Mesendoderm (in vitro differentiated cells): ENCODE measurements at regions not wholly inside any gene's neighbourhood (a gene's known extent, or its start where the extent isn't known, plus 50 kb on each side); places are given as distances from the start of the nearest gene placed in this dataset.

Experiments used
- DNase-seq: peaks from one replicate; pipeline ENCODE4 v3.0.0; 2013
- H2AK5ac ChIP-seq: 2 replicates; pipeline ENCODE4 v1.6.1; 2013; ENCODE audit warnings: low read length, inconsistent platforms
- H2BK120ac ChIP-seq: 2 replicates; pipeline ENCODE4 v1.6.1; 2013; ENCODE audit warnings: low read depth, mild to moderate bottlenecking, low read length, moderate library complexity, mixed read lengths
- H2BK15ac ChIP-seq: replicated peaks from 2 replicates; pipeline ENCODE4 v1.6.1; 2013; ENCODE audit warnings: low read depth, mild to moderate bottlenecking, moderate library complexity
- H2BK5ac ChIP-seq: 2 replicates; pipeline ENCODE4 v1.6.1; 2013; ENCODE audit warnings: low read length, inconsistent platforms
- H3K18ac ChIP-seq: 2 replicates; pipeline ENCODE4 v1.6.1; 2013; ENCODE audit warnings: mild to moderate bottlenecking, low read length, mixed read lengths
- H3K23ac ChIP-seq: one replicate; pipeline ENCODE4 v1.6.1; 2013; ENCODE audit warnings: low read length
- H3K27ac ChIP-seq: 2 replicates; pipeline ENCODE4 v1.5.1; 2013; ENCODE audit warnings: low read depth, mild to moderate bottlenecking, inconsistent platforms, low read length, moderate library complexity
- H3K27me3 ChIP-seq: 2 replicates; pipeline ENCODE4 v1.6.1; 2013; ENCODE audit warnings: low read length, control low read depth, mild to moderate bottlenecking, inconsistent platforms; ENCODE audit not compliant: insufficient read depth, poor library complexity
- H3K36me3 ChIP-seq: 2 replicates; pipeline ENCODE4 v1.6.1; 2013; ENCODE audit warnings: low read length, inconsistent platforms; ENCODE audit not compliant: control insufficient read depth, insufficient read depth
- H3K4ac ChIP-seq: one replicate; pipeline ENCODE4 v1.6.1; 2013; ENCODE audit warnings: low read depth, mild to moderate bottlenecking, low read length, moderate library complexity
- H3K4me1 ChIP-seq: 2 replicates; pipeline ENCODE4 v1.6.1; 2013; ENCODE audit warnings: low read depth, low read length, inconsistent platforms; ENCODE audit not compliant: control insufficient read depth
- H3K4me2 ChIP-seq: 2 replicates; pipeline ENCODE4 v1.6.1; 2013; ENCODE audit warnings: low read length
- H3K4me3 ChIP-seq: 2 replicates; pipeline ENCODE4 v1.5.1; 2013; ENCODE audit warnings: mild to moderate bottlenecking, low read length
- H3K56ac ChIP-seq: one replicate; pipeline ENCODE4 v1.6.1; 2013; ENCODE audit warnings: low read length
- H3K79me1 ChIP-seq: 2 replicates; pipeline ENCODE4 v1.6.1; 2013; ENCODE audit warnings: low read length, inconsistent platforms
- H3K79me2 ChIP-seq: 2 replicates; pipeline ENCODE4 v1.6.1; 2013; ENCODE audit warnings: mild to moderate bottlenecking, low read length; ENCODE audit not compliant: control insufficient read depth, insufficient read depth
- H3K9ac ChIP-seq: 2 replicates; pipeline ENCODE4 v1.6.1; 2013; ENCODE audit warnings: low read length, inconsistent platforms
- H4K5ac ChIP-seq: one replicate; pipeline ENCODE4 v1.6.1; 2013; ENCODE audit warnings: low read length
- H4K8ac ChIP-seq: one replicate; pipeline ENCODE4 v1.6.1; 2013; ENCODE audit warnings: low read depth, mild to moderate bottlenecking, control low read depth, low read length, moderate library complexity
- WGBS: extraction: QIAGEN DNeasy Blood & Tissue Kit; methylation state at CpG from one replicate; pipeline ENCODE4 v1.1.7; 2013; ENCODE audit warnings: low lambda C conversion rate, missing lambda C conversion rate; ENCODE audit not compliant: insufficient coverage; ENCODE audit errors: extremely low coverage; 5-methylcytosine and 5-hydroxymethylcytosine counted together

- peaks cover 2% of the 10 kb centered on the region for H3K4me1 ChIP-seq
- H3K4me3 ChIP-seq, result no peak overlapping the region
- no peak overlapping the region for H2BK15ac ChIP-seq
- no peak overlapping the region for H4K5ac ChIP-seq
- no peaks in the 10 kb centered on the region for H3K79me1 ChIP-seq
- WGBS, result no CpG with 5 or more reads among the region's 7 CpGs
- no peak overlapping the region for H3K27ac ChIP-seq
- H3K23ac ChIP-seq, result no peak overlapping the region
- H3K9ac ChIP-seq, result no peak overlapping the region
- H3K79me2 ChIP-seq, result no peaks in the 10 kb centered on the region
- no peak overlapping the region for H4K8ac ChIP-seq
- H3K27me3 ChIP-seq, result no peaks in the 10 kb centered on the region
- H3K56ac ChIP-seq, result no peak overlapping the region
- no peaks in the 10 kb centered on the region for H3K36me3 ChIP-seq
- H3K4me2 ChIP-seq, result no peak overlapping the region
- H3K18ac ChIP-seq, result no peak overlapping the region
- no peak overlapping the region for H2AK5ac ChIP-seq
- no peak for DNase-seq
- no peak overlapping the region for H2BK120ac ChIP-seq
- H2BK5ac ChIP-seq, result no peak overlapping the region
- no peak overlapping the region for H3K4ac ChIP-seq
These were observed 87.3 kb upstream of the PIK3CG start for GRCh38 chr7:106777674-106778299.

- WGBS, result no CpG with 5 or more reads among the region's 2 CpGs
- Histone ChIP-seq H3K23ac (no peak overlapping the region), H3K36me3 (no peaks in the 10 kb centered on the region), H3K4me1 (peaks cover 2% of the 10 kb centered on the region), H3K27ac (no peak overlapping the region), H4K5ac (no peak overlapping the region), H4K8ac (no peak overlapping the region), H3K79me2 (no peaks in the 10 kb centered on the region), H3K18ac (no peak overlapping the region), H3K9ac (no peak overlapping the region), H3K27me3 (no peaks in the 10 kb centered on the region), H2BK15ac (no peak overlapping the region), H3K4me2 (no peak overlapping the region), H2BK120ac (no peak overlapping the region), H3K56ac (no peak overlapping the region), H3K79me1 (no peaks in the 10 kb centered on the region), H3K4me3 (no peak overlapping the region), H2BK5ac (no peak overlapping the region), H3K4ac (no peak overlapping the region), H2AK5ac (no peak overlapping the region)
- DNase-seq, result no peak
These were observed 86.3 kb upstream of the PIK3CG start for GRCh38 chr7:106778656-106779250.

- Histone ChIP-seq H2AK5ac (no peak overlapping the region), H3K9ac (no peak overlapping the region), H2BK5ac (no peak overlapping the region), H3K27me3 (no peaks in the 10 kb centered on the region), H2BK120ac (no peak overlapping the region), H3K79me1 (no peaks in the 10 kb centered on the region), H3K36me3 (no peaks in the 10 kb centered on the region), H3K4me3 (no peak overlapping the region), H3K79me2 (no peaks in the 10 kb centered on the region), H3K18ac (no peak overlapping the region), H3K23ac (no peak overlapping the region), H3K4ac (no peak overlapping the region), H4K5ac (no peak overlapping the region), H3K4me2 (no peak overlapping the region), H3K56ac (no peak overlapping the region), H3K4me1 (no peaks in the 10 kb centered on the region), H2BK15ac (no peak overlapping the region), H3K27ac (no peak overlapping the region), H4K8ac (no peak overlapping the region)
- DNase-seq, result peak; percentile 84
- no CpG with 5 or more reads among the region's 4 CpGs for WGBS
These were observed 85.2 kb upstream of the PIK3CG start for GRCh38 chr7:106779877-106780276.

GRCh38 chr7:106781007-106781406 is 84.1 kb upstream of the PIK3CG start:
- no peak overlapping the region for H3K56ac ChIP-seq
- no peaks in the 10 kb centered on the region for H3K4me1 ChIP-seq
- H4K8ac ChIP-seq, result no peak overlapping the region
- no peak overlapping the region for H3K4me3 ChIP-seq
- no peak overlapping the region for H3K4me2 ChIP-seq
- no peak overlapping the region for H2BK120ac ChIP-seq
- DNase-seq, result peak; percentile 7
- no peaks in the 10 kb centered on the region for H3K36me3 ChIP-seq
- no peak overlapping the region for H4K5ac ChIP-seq
- no peak overlapping the region for H3K27ac ChIP-seq
- H2AK5ac ChIP-seq, result no peak overlapping the region
- H3K9ac ChIP-seq, result no peak overlapping the region
- no peak overlapping the region for H3K23ac ChIP-seq
- H3K4ac ChIP-seq, result no peak overlapping the region
- no CpG with 5 or more reads among the region's 2 CpGs for WGBS
- no peak overlapping the region for H3K18ac ChIP-seq
- no peaks in the 10 kb centered on the region for H3K27me3 ChIP-seq
- no peaks in the 10 kb centered on the region for H3K79me2 ChIP-seq
- no peak overlapping the region for H2BK15ac ChIP-seq
- no peak overlapping the region for H2BK5ac ChIP-seq
- no peaks in the 10 kb centered on the region for H3K79me1 ChIP-seq

- Histone ChIP-seq H3K56ac (no peak overlapping the region), H2BK120ac (no peak overlapping the region), H3K4me1 (no peaks in the 10 kb centered on the region), H3K27me3 (no peaks in the 10 kb centered on the region), H3K27ac (no peak overlapping the region), H2AK5ac (no peak overlapping the region), H4K8ac (no peak overlapping the region), H3K4me3 (no peak overlapping the region), H3K23ac (no peak overlapping the region), H3K79me1 (no peaks in the 10 kb centered on the region), H2BK5ac (no peak overlapping the region), H3K79me2 (no peaks in the 10 kb centered on the region), H3K4me2 (no peak overlapping the region), H3K9ac (no peak overlapping the region), H3K4ac (no peak overlapping the region), H3K36me3 (no peaks in the 10 kb centered on the region), H3K18ac (no peak overlapping the region), H2BK15ac (no peak overlapping the region), H4K5ac (no peak overlapping the region)
- no peak for DNase-seq
- no CpG with 5 or more reads among the region's 1 CpG for WGBS
These were observed 83.1 kb upstream of the PIK3CG start for GRCh38 chr7:106781828-106782544.
